GM10266 (cell line): ENCODE measurements at regions not wholly inside any gene's neighbourhood (a gene's known extent, or its start where the extent isn't known, plus 50 kb on each side); places are given as distances from the start of the nearest gene placed in this dataset.
A peak's percentile ranks its signal among the peaks of the same experiment; 100 is the strongest.

Source experiments
- DNase-seq: peaks from one replicate; pipeline ENCODE4 v3.0.0; 2012; ENCODE audit errors: extremely low spot score
- CTCF ChIP-seq: IDR thresholded peaks from 2 replicates; pipeline ENCODE4 v1.5.1; 2012; ENCODE audit warnings: mild to moderate bottlenecking, low read depth; ENCODE audit not compliant: control insufficient read depth, insufficient read depth; ENCODE audit errors: missing control alignments

- TF ChIP-seq CTCF, result no peak
- no peak for DNase-seq
Measured at GRCh38 chr12:92571844-92572543, 130.8 kb upstream of the PLEKHG7 start.

GRCh38 chr12:92571169-92571568, 131.6 kb upstream of the PLEKHG7 start:
- no peak for DNase-seq
- TF ChIP-seq CTCF, result no peak

GRCh38 chr12:92570056-92570753, 132.6 kb upstream of the PLEKHG7 start:
- peak; percentile 42 for DNase-seq
- TF ChIP-seq CTCF, result peak; percentile 66

- no peak for TF ChIP-seq CTCF
- no peak for DNase-seq
Measured at GRCh38 chr12:92568691-92569090, 134.1 kb upstream of the PLEKHG7 start.

GRCh38 chr12:92566448-92567019, 136.3 kb upstream of the PLEKHG7 start:
- no peak for DNase-seq
- no peak for TF ChIP-seq CTCF

- no peak for DNase-seq
- no peak for TF ChIP-seq CTCF
Measured at GRCh38 chr12:92563819-92564218, 139.0 kb upstream of the PLEKHG7 start.
